ENCODE measurements at regions not wholly inside any gene's neighbourhood (a gene's known extent, or its start where the extent isn't known, plus 50 kb on each side); places are given as distances from the start of the nearest gene placed in this dataset.

DNA sequence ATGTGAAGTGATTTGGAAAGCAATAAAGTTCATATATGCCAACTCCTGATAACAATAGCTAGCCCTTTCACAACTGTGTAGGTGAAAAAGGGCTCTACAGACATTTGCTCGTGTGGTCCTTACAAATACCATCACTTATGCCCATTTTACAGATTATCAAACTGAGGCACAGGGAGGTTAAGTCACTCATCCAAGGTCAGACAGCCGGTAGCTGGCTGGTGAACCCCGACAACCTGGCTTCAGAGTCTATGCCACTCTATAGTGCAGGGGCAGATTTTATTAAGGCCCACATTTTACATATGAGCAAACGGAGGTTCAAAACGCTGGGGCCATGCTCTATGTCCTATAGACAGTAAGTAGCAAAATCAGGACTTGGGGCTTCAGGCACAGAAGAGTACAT, 280.5 kb downstream of the RRAGC start:
- TF ChIP-seq POLR2A (IDR thresholded peaks at IDR 0.05) (no peak), POLR2AphosphoS5 (IDR thresholded peaks at IDR 0.05; ENCODE audit: insufficient read depth in 1 of 2, low read depth in 1 of 2) (no peak)
- TF ChIP-seq, protein P1, sequence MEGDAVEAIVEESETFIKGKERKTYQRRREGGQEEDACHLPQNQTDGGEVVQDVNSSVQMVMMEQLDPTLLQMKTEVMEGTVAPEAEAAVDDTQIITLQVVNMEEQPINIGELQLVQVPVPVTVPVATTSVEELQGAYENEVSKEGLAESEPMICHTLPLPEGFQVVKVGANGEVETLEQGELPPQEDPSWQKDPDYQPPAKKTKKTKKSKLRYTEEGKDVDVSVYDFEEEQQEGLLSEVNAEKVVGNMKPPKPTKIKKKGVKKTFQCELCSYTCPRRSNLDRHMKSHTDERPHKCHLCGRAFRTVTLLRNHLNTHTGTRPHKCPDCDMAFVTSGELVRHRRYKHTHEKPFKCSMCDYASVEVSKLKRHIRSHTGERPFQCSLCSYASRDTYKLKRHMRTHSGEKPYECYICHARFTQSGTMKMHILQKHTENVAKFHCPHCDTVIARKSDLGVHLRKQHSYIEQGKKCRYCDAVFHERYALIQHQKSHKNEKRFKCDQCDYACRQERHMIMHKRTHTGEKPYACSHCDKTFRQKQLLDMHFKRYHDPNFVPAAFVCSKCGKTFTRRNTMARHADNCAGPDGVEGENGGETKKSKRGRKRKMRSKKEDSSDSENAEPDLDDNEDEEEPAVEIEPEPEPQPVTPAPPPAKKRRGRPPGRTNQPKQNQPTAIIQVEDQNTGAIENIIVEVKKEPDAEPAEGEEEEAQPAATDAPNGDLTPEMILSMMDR (IDR thresholded peaks at IDR 0.05), result no peak
- Histone ChIP-seq H3K4me1 (no peaks in the 10 kb centered on the region), H3K36me3 (no peaks in the 10 kb centered on the region), H3K9me3 (no peaks in the 10 kb centered on the region), H3K4me3 (no peak overlapping the region), H3K27ac (no peak overlapping the region), H3K27me3 (no peaks in the 10 kb centered on the region)
- intact Hi-C loops (cut with DNase I), result no loop called here
- DNase-seq (ENCODE audit: extremely low spot score in 2 of 2), result no peak

DNA sequence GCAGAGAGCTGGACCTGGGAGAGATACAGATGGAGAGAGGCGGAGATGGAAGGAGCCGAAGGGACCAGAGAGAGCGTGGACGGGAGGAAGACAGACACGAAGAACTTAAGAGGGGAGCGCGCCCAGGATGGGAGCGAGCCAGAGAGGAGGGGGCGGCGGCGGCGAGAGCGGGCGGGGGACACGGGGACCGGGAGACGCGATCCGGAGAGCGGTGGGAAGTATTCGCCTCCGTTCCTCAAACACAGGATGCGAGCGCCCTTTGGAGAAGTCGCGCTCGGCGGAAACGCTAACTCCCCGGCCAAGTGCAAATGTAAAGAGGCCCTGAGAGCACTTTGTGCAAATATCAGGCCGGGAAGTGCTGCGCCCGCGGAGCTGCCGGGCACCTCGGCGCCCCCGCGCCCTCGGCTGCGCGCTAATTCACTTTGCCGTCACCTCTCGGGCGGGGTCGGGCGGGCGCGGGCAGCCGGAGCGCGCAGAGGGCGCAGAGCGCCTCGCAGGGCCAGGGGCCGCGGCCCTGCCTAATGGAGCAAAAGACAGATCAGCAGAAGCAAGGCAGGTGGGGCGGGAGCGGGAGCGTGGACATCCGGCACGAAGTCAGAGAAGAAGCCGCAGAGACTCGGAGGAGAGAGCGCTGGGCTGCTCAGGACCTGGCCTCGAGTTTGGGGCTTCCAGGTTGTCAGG, 281.2 kb downstream of the RRAGC start:
- TF ChIP-seq, protein P1 (IDR thresholded peaks at IDR 0.05), result no peak
- TF ChIP-seq POLR2A (IDR thresholded peaks at IDR 0.05), result no peak
- no peak for TF ChIP-seq POLR2AphosphoS5 (IDR thresholded peaks at IDR 0.05; ENCODE audit: insufficient read depth in 1 of 2, low read depth in 1 of 2)
- peak overlapping the region; percentile 7 to 24 for H3K4me3 ChIP-seq
- intact Hi-C loops (cut with DNase I), result no loop called here
- H3K36me3 ChIP-seq, result no peaks in the 10 kb centered on the region
- DNase-seq (ENCODE audit: extremely low spot score in 2 of 2), result no peak
- no peaks in the 10 kb centered on the region for H3K4me1 ChIP-seq
- no peaks in the 10 kb centered on the region for H3K27me3 ChIP-seq
- H3K27ac ChIP-seq, result no peak overlapping the region
- H3K9me3 ChIP-seq, result no peaks in the 10 kb centered on the region

- Histone ChIP-seq H3K27ac (no peak overlapping the region), H3K4me3 (no peak overlapping the region), H3K27me3 (no peaks in the 10 kb centered on the region), H3K36me3 (no peaks in the 10 kb centered on the region), H3K9me3 (no peaks in the 10 kb centered on the region), H3K4me1 (no peaks in the 10 kb centered on the region)
- TF ChIP-seq POLR2A (IDR thresholded peaks at IDR 0.05) (no peak), POLR2AphosphoS5 (IDR thresholded peaks at IDR 0.05; ENCODE audit: insufficient read depth in 1 of 2, low read depth in 1 of 2) (no peak)
- TF ChIP-seq, protein P1 (IDR thresholded peaks at IDR 0.05), result no peak
- intact Hi-C loops (cut with DNase I), result no loop called here
- DNase-seq (ENCODE audit: extremely low spot score in 2 of 2), result no peak
Observed at GRCh38 chr1:38577937-38578270, 281.7 kb downstream of the RRAGC start.

DNA sequence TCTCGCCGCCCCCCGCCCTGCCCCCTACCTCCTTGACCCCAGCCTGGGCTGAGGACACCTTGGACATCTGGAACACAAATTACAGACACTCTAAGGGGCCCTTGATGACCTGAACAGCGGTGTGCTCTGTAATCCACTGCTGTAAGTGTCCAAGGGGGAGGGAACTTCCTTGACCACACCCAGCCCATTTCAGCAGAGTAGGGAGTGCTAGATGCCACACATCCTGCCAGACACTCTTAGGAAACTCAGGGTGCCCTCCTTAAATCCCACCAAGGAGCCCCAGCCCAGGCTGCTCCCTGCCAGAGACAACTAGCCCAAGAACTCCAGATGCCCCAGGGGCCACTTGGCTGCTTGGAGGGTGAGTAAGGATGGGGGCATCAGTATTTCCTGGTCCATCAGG, 282.2 kb downstream of the RRAGC start:
- no peaks in the 10 kb centered on the region for H3K27me3 ChIP-seq
- intact Hi-C loops (cut with DNase I), result no loop called here

GRCh38 chr1:38576241-38576640, 283.3 kb downstream of the RRAGC start:
- intact Hi-C loops (cut with DNase I), result no loop called here
- no peak for TF ChIP-seq POLR2AphosphoS5 (IDR thresholded peaks at IDR 0.05; ENCODE audit: insufficient read depth in 1 of 2, low read depth in 1 of 2)
- TF ChIP-seq, protein P1 (IDR thresholded peaks at IDR 0.05), result no peak
- TF ChIP-seq POLR2A (IDR thresholded peaks at IDR 0.05), result no peak
- H3K4me1 ChIP-seq, result peaks cover 17% of the 10 kb centered on the region
- no peaks in the 10 kb centered on the region for H3K9me3 ChIP-seq
- DNase-seq (ENCODE audit: extremely low spot score in 2 of 2), result no peak
- no peaks in the 10 kb centered on the region for H3K27me3 ChIP-seq
- no peak overlapping the region for H3K4me3 ChIP-seq
- H3K27ac ChIP-seq, result no peak overlapping the region
- no peaks in the 10 kb centered on the region for H3K36me3 ChIP-seq

More for the DNA sequence above, 282.2 kb downstream of the RRAGC start:
- Histone ChIP-seq H3K9me3 (no peaks in the 10 kb centered on the region), H3K4me1 (peaks cover 5% of the 10 kb centered on the region), H3K27ac (no peak overlapping the region), H3K4me3 (no peak overlapping the region), H3K36me3 (no peaks in the 10 kb centered on the region)
- no peak for DNase-seq (ENCODE audit: extremely low spot score in 2 of 2)
- TF ChIP-seq POLR2AphosphoS5 (IDR thresholded peaks at IDR 0.05; ENCODE audit: insufficient read depth in 1 of 2, low read depth in 1 of 2), result no peak
- TF ChIP-seq, protein P1 (IDR thresholded peaks at IDR 0.05), result no peak
- TF ChIP-seq POLR2A (IDR thresholded peaks at IDR 0.05), result no peak

Measured in vagina (tissue), 2 donors.